Thoracic aorta (tissue), 2 donors: ENCODE measurements at regions not wholly inside any gene's neighbourhood (a gene's known extent, or its start where the extent isn't known, plus 50 kb on each side); places are given as distances from the start of the nearest gene placed in this dataset.
A peak's percentile ranks its signal among the peaks of the same experiment; 100 is the strongest.
"Not testable (repeated sequence)": the region's sequence is repeated elsewhere in the genome, so short reads cannot be mapped to it uniquely, and the experiment has no call there.

Source experiments
- ATAC-seq: fragments of 150-250 bp; one replicate; pipeline ENCODE4 v1.8.0; 2017; ENCODE audit warnings: low read depth; ENCODE audit not compliant: insufficient number of reproducible peaks, low FRiP score
- DNase-seq: peaks from one replicate; pipeline ENCODE4 v3.0.0-alpha.2; 2020; ENCODE audit warnings: low spot score
- H3K27ac ChIP-seq, 2 donors: fragments of 200-600 bp; sonication (generic); 1 replicate in 1 of 2; 2 replicates in 1 of 2; pipeline ENCODE4 v1.5.1; 2016; ENCODE audit warnings: mild to moderate bottlenecking in 2 of 2, moderate library complexity in 2 of 2
- H3K27me3 ChIP-seq: fragments of 200-600 bp; sonication (generic); replicated peaks from 2 replicates; pipeline ENCODE4 v1.6.0; 2016; ENCODE audit warnings: mild to moderate bottlenecking; ENCODE audit not compliant: insufficient read depth
- H3K36me3 ChIP-seq: fragments of 200-600 bp; sonication (generic); one replicate; pipeline ENCODE4 v1.5.1; 2016
- H3K4me1 ChIP-seq, 2 donors: fragments of 200-600 bp; sonication (generic); 1 replicate in 1 of 2; 2 replicates in 1 of 2; pipeline versions ENCODE4 v1.5.1 to v1.6.0; 2016; ENCODE audit warnings: low read depth in 2 of 2, mild to moderate bottlenecking in 1 of 2; ENCODE audit not compliant: control insufficient read depth in 1 of 2
- H3K4me3 ChIP-seq: fragments of 200-600 bp; sonication (generic); 2 replicates; pipeline ENCODE4 v1.5.1; 2016; ENCODE audit warnings: mild to moderate bottlenecking
- H3K9me3 ChIP-seq: fragments of 200-600 bp; sonication (generic); 2 replicates; pipeline ENCODE4 v1.5.1; 2016
- TF ChIP-seq, protein P1 (sequence below): fragments of 200-600 bp; sonication (generic); IDR thresholded peaks from one replicate; pipeline ENCODE4 v1.5.1; 2019; ENCODE audit warnings: antibody characterized with exemption

DNA sequence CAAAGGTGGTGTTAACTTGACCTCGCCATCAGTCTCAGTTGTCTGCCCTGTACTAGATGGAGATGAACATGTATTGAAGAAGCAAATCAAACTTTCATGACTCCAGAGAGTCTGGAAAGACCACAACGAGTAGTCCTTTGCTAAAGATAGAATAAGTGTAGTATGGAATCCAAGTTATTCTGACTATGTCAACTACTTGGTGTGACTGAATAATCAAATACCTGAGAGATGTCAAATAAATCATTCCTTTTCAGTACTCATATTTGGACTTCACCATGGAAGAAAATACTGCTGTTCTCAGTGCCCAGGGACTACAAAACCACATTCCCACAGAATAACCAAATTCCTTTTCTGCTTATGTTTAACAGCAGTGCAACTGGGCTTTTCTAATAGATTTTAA lies 161.2 kb upstream of the SPRY1 start:
- DNase-seq (no peak), ATAC-seq (peak; percentile 54)
- Histone ChIP-seq H3K36me3 (no peaks in the 10 kb centered on the region), H3K9me3 (no peaks in the 10 kb centered on the region), H3K27me3 (no peaks in the 10 kb centered on the region), H3K27ac (peak overlapping the region; percentile 38 to 54), H3K4me3 (no peak overlapping the region), H3K4me1 (peaks cover 41 to 53% of the 10 kb centered on the region in 2 donors)
- TF ChIP-seq, protein P1, sequence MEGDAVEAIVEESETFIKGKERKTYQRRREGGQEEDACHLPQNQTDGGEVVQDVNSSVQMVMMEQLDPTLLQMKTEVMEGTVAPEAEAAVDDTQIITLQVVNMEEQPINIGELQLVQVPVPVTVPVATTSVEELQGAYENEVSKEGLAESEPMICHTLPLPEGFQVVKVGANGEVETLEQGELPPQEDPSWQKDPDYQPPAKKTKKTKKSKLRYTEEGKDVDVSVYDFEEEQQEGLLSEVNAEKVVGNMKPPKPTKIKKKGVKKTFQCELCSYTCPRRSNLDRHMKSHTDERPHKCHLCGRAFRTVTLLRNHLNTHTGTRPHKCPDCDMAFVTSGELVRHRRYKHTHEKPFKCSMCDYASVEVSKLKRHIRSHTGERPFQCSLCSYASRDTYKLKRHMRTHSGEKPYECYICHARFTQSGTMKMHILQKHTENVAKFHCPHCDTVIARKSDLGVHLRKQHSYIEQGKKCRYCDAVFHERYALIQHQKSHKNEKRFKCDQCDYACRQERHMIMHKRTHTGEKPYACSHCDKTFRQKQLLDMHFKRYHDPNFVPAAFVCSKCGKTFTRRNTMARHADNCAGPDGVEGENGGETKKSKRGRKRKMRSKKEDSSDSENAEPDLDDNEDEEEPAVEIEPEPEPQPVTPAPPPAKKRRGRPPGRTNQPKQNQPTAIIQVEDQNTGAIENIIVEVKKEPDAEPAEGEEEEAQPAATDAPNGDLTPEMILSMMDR = no peak

- DNase-seq (no peak), ATAC-seq (no peak)
- H3K4me1 ChIP-seq = peaks cover 41 to 53% of the 10 kb centered on the region in 2 donors
- peak overlapping the region in 1 of 2 donors; percentile 54 for H3K27ac ChIP-seq
- no peaks in the 10 kb centered on the region for H3K36me3 ChIP-seq
- no peaks in the 10 kb centered on the region for H3K27me3 ChIP-seq
- H3K4me3 ChIP-seq = no peak overlapping the region
- TF ChIP-seq, protein P1 = no peak
- no peaks in the 10 kb centered on the region for H3K9me3 ChIP-seq
Measured at GRCh38 chr4:123236606-123237005, 160.0 kb upstream of the SPRY1 start.

- H3K4me3 ChIP-seq, H3K27me3 ChIP-seq, H3K27ac ChIP-seq, H3K36me3 ChIP-seq, ATAC-seq, DNase-seq, H3K9me3 ChIP-seq: not testable (repeated sequence)
- H3K4me1 ChIP-seq = peaks cover 13 to 19% of the 10 kb centered on the region in 2 donors
Measured at GRCh38 chr4:123240286-123240685, 156.3 kb upstream of the SPRY1 start.

GRCh38 chr4:123243220-123243619 lies 153.4 kb upstream of the SPRY1 start:
- not testable (repeated sequence) for H3K4me3 ChIP-seq, H3K4me1 ChIP-seq, DNase-seq, H3K36me3 ChIP-seq, ATAC-seq, H3K9me3 ChIP-seq, H3K27ac ChIP-seq, H3K27me3 ChIP-seq

- TF ChIP-seq, protein P1 = no peak
- Histone ChIP-seq H3K4me3 (no peak overlapping the region), H3K4me1 (peaks cover 4 to 10% of the 10 kb centered on the region in 2 donors), H3K36me3 (no peaks in the 10 kb centered on the region), H3K27me3 (no peaks in the 10 kb centered on the region), H3K9me3 (no peaks in the 10 kb centered on the region), H3K27ac (no peak overlapping the region)
- no peak for DNase-seq
- no peak for ATAC-seq
Measured at GRCh38 chr4:123244137-123244536, 152.5 kb upstream of the SPRY1 start.

- ATAC-seq = no peak
- H3K27ac ChIP-seq = no peak overlapping the region
Measured at GRCh38 chr4:123246085-123246484, 150.5 kb upstream of the SPRY1 start.

More at GRCh38 chr4:123246085-123246484, 150.5 kb upstream of the SPRY1 start:
- TF ChIP-seq, protein P1 = no peak
- Histone ChIP-seq H3K4me3 (no peak overlapping the region), H3K27me3 (no peaks in the 10 kb centered on the region), H3K4me1 (peaks cover 11 to 29% of the 10 kb centered on the region in 2 donors), H3K9me3 (no peaks in the 10 kb centered on the region), H3K36me3 (no peaks in the 10 kb centered on the region)
- DNase-seq = no peak
